Spleen (tissue), 11 donors: ENCODE measurements at regions not wholly inside any gene's neighbourhood (a gene's known extent, or its start where the extent isn't known, plus 50 kb on each side); places are given as distances from the start of the nearest gene placed in this dataset.
A peak's percentile ranks its signal among the peaks of the same experiment; 100 is the strongest.
"Not testable (repeated sequence)": the region's sequence is repeated elsewhere in the genome, so short reads cannot be mapped to it uniquely, and the experiment has no call there.

ENCODE experiments used
- DNase-seq: peaks from one replicate; pipeline ENCODE4 v3.0.0-alpha.2; 2020
- H3K27ac ChIP-seq, 8 donors: fragments of 200-600 bp; sonication (generic) in 7 of 8; 1 replicate in 4 of 8; 2 replicates in 4 of 8; pipeline versions ENCODE4 v1.5.0 to v1.8.0; 2016 to 2021; ENCODE audit warnings: inconsistent platforms in 4 of 8, mild to moderate bottlenecking in 4 of 8, moderate library complexity in 1 of 8
- H3K27me3 ChIP-seq, 7 donors: fragments of 200-600 bp; sonication (generic) in 6 of 7; replicated peaks in 1 of 7; 1 replicate in 4 of 7; 2 replicates in 3 of 7; pipeline versions ENCODE4 v1.5.0 to v1.8.0; 2016 to 2021; ENCODE audit warnings: inconsistent platforms in 3 of 7, mild to moderate bottlenecking in 1 of 7
- H3K36me3 ChIP-seq, 6 donors: fragments of 200-600 bp; sonication (generic) in 5 of 6; 1 replicate in 4 of 6; 2 replicates in 2 of 6; pipeline versions ENCODE4 v1.5.0 to v1.8.0; 2016 to 2021; ENCODE audit warnings: inconsistent platforms in 2 of 6
- H3K4me1 ChIP-seq, 6 donors: fragments of 200-600 bp; sonication (generic) in 5 of 6; 1 replicate in 3 of 6; 2 replicates in 3 of 6; pipeline versions ENCODE4 v1.5.0 to v1.8.0; 2016 to 2021; ENCODE audit warnings: inconsistent platforms in 3 of 6
- H3K4me3 ChIP-seq, 8 donors: fragments of 200-600 bp; sonication (generic) in 7 of 8; 1 replicate in 4 of 8; 2 replicates in 4 of 8; pipeline versions ENCODE4 v1.5.0 to v1.8.0; 2016 to 2021; ENCODE audit warnings: inconsistent platforms in 4 of 8, mild to moderate bottlenecking in 4 of 8, moderate library complexity in 2 of 8
- H3K9me3 ChIP-seq, 8 donors: fragments of 200-600 bp; sonication (generic) in 7 of 8; 1 replicate in 4 of 8; 2 replicates in 4 of 8; pipeline versions ENCODE4 v1.5.0 to v1.8.0; 2016 to 2021; ENCODE audit warnings: inconsistent platforms in 4 of 8
- POLR2A ChIP-seq, 3 donors: fragments of 450-650 bp; IDR thresholded peaks; one replicate each; pipeline ENCODE4 v1.5.1; 2017; ENCODE audit warnings: antibody characterized with exemption in 3 of 3, mild to moderate bottlenecking in 1 of 3
- POLR2AphosphoS5 ChIP-seq, 3 donors: sonication (generic); formaldehyde crosslinking; IDR thresholded peaks; one replicate each; pipeline ENCODE4 v1.5.1; 2017; ENCODE audit warnings: antibody characterized with exemption in 3 of 3
- WGBS, 5 donors: extraction: QIAGEN DNeasy Blood & Tissue Kit in 3 of 5; methylation state at CpG; one replicate each; pipeline versions ENCODE4 v1.1.5 to v1.1.7; 2013 to 2018; 5-methylcytosine and 5-hydroxymethylcytosine counted together
- intact Hi-C: fragments of 100-400 bp; cut with DNase I; formaldehyde crosslinking; loops from one replicate; pipeline ENCODE4 v1.15.0; 2023; ENCODE audit warnings: low total_unique reads
- TF ChIP-seq, protein P1 (sequence below), 11 experiments: fragments of 200-600 bp in 7 of 11; fragments of 450-650 bp in 4 of 11; sonication (generic) in 4 of 11; IDR thresholded peaks in 8 of 11; conservative IDR thresholded peaks in 3 of 11; 1 replicate in 7 of 11; 2 replicates in 4 of 11; pipeline versions ENCODE4 v1.4.0 to v1.8.0; 2016 to 2021; ENCODE audit warnings: antibody characterized with exemption in 11 of 11, inconsistent platforms in 4 of 11, mild to moderate bottlenecking in 1 of 11
- donor health status: healthy with polysubstance abuse.
- donor health status: DM: no; HTN: no; CAD: no; lungs with moderate emphysema.
- donor health status: DM: no; HTN: no; CAD: no.
- donor health status: Bipolar disorder and iron deficiency.
- donor health status: healthy.
- donor health status: DM: no; HTN: no; CAD: no.
- donor health status: DM: yes; HTN: yes; CAD: no.

DNA sequence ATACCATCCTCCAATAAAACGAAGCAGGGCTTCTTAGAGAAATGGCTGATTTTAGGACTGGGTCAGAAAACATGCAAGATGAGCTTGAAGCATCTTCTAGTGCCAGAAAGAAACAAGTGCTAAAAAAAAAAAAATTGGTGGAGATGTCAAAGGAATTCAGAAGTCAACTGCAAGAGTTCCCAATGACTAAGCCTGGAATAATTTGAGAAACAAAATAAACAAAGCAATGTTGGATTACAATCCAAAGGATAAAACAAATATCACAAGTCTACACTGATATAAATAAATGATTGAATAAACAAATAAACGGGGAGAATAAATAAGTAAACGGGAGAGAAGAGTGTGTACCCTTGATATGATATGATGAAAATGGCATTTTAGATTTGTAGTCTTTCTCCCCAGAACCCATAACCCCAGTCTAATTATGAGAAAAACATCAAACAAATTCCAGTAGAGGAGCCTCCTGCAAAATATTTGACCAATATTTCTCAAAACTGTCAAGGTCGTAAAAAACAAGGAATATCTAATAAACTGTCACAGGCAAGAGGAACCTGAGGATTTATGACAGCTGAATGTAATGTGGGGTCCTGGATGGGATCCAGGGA is 63.5 kb upstream of the CCL21 start:
- WGBS, 5 donors: 71 to 81% (median 75%) methylated on average over 4 of the region's 4 CpGs
- H3K9me3 ChIP-seq: peaks cover 0 to 15% (median 8%) of the 10 kb centered on the region in 8 donors
- no peaks in the 10 kb centered on the region for H3K4me1 ChIP-seq
- intact Hi-C loops: no loop called here
- TF ChIP-seq, protein P1, sequence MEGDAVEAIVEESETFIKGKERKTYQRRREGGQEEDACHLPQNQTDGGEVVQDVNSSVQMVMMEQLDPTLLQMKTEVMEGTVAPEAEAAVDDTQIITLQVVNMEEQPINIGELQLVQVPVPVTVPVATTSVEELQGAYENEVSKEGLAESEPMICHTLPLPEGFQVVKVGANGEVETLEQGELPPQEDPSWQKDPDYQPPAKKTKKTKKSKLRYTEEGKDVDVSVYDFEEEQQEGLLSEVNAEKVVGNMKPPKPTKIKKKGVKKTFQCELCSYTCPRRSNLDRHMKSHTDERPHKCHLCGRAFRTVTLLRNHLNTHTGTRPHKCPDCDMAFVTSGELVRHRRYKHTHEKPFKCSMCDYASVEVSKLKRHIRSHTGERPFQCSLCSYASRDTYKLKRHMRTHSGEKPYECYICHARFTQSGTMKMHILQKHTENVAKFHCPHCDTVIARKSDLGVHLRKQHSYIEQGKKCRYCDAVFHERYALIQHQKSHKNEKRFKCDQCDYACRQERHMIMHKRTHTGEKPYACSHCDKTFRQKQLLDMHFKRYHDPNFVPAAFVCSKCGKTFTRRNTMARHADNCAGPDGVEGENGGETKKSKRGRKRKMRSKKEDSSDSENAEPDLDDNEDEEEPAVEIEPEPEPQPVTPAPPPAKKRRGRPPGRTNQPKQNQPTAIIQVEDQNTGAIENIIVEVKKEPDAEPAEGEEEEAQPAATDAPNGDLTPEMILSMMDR (IDR thresholded peaks at IDR 0.05 in 8 of 11, conservative IDR thresholded peaks at IDR 0.05 in 3 of 11): no peak
- TF ChIP-seq POLR2AphosphoS5 (IDR thresholded peaks at IDR 0.05) (no peak), POLR2A (IDR thresholded peaks at IDR 0.05) (no peak)
- H3K36me3 ChIP-seq: no peaks in the 10 kb centered on the region
- H3K27me3 ChIP-seq: peaks cover 0 to 48% (median 4%) of the 10 kb centered on the region in 7 donors
- no peak overlapping the region for H3K4me3 ChIP-seq
- DNase-seq: no peak
- no peak overlapping the region for H3K27ac ChIP-seq

DNA sequence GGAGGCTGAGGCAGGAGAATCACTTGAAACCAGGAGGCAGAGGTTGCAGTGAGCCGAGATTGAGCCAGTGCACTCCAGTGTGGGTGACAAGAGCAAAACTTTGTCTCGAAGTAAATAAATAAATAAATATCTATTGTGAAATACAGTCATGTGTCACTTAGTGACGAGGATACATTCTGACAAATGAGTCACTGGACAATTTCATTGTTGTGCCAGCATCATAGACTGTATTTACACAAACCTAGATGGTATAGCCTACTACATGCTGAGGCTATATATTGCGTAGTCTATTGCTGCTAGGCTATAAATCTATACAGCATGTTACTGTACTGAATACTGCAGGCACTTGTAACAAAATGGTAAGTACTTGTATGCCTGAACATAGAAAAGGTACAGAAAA is 61.1 kb upstream of the CCL21 start:
- Histone ChIP-seq H3K4me1 (no peaks in the 10 kb centered on the region), H3K27ac (no peak overlapping the region), H3K4me3 (no peak overlapping the region), H3K36me3 (no peaks in the 10 kb centered on the region), H3K27me3 (peaks cover 0 to 47% (median 4%) of the 10 kb centered on the region in 7 donors), H3K9me3 (peaks cover 0 to 5% (median 2%) of the 10 kb centered on the region in 8 donors)
- 69 to 88% (median 79%) methylated on average over 4 of the region's 4 CpGs for WGBS, 5 donors
- TF ChIP-seq POLR2AphosphoS5 (IDR thresholded peaks at IDR 0.05) (no peak), POLR2A (IDR thresholded peaks at IDR 0.05) (no peak)
- TF ChIP-seq, protein P1 (IDR thresholded peaks at IDR 0.05 in 8 of 11, conservative IDR thresholded peaks at IDR 0.05 in 3 of 11): no peak
- DNase-seq: no peak
- intact Hi-C loops: no loop called here

DNA sequence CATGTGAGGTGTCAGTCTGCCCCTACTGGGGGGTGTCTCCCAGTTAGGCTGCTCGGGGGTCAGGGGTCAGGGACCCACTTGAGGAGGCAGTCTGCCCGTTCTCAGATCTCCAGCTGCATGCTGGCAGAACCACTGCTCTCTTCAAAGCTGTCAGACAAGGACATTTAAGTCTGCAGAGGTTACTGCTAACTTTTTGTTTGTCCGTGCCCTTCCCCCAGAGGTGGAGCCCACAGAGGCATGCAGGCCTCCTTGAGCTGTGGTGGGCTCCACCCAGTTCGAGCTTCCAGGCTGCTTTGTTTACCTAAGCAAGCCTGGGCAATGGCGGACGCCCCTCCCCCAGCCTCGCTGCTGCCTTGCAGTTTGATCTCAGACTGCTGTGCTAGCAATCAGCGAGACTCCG is 57.2 kb upstream of the CCL21 start:
- H3K36me3 ChIP-seq, H3K4me3 ChIP-seq, H3K27ac ChIP-seq, H3K9me3 ChIP-seq, DNase-seq, intact Hi-C loops, H3K4me1 ChIP-seq: not testable (repeated sequence)
- 57 to 70% (median 66%) methylated on average over 7 to 9 of the region's 9 CpGs for WGBS, 5 donors
- H3K27me3 ChIP-seq: peaks cover 0 to 37% (median 4%) of the 10 kb centered on the region in 7 donors

DNA sequence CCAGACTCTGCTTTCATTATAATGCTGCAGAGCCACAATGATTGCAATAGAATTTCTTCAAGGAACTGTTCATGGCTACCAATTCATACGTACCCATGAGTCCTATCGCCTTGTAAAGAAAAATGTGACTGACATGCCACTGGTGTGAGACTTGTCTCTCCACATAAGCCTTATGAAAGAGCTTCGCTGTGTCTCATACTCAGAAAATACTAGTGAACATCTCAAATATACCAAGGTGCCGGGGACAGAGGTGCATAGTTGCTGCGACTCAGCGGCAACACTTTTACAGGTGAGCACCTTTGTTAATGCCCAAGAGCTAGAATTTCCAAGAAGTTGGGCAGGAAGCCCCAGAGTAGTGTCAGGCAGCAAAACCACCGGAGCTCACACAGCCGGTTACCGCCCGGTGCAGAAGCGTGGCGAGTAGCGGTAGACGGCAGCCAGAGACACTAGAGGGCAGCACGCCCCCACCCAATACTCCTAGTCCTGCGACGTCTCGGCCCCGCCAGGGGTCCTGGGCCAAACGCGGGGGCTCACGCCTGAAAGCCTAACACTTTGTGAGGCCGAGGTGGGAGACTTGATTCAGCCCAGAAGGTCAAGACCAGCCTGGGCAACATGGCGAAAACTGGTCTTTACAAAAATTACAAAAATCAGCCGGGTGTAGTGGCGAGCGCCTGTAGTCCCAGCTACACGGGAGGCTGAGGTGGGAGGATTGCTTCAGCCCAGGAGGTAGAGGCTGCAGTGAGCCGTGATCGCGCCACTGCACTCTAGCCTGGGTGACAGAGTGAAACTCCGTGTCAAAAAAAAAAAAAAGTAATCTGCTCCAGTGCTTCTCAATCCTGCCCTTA is 50.5 kb upstream of the CCL21 start:
- H3K27ac ChIP-seq, H3K4me1 ChIP-seq, H3K9me3 ChIP-seq, H3K36me3 ChIP-seq, H3K4me3 ChIP-seq, intact Hi-C loops: not testable (repeated sequence)
- H3K27me3 ChIP-seq: peaks cover 0 to 34% (median 5%) of the 10 kb centered on the region in 7 donors
- DNase-seq: peak; percentile 79
- TF ChIP-seq, protein P1 (IDR thresholded peaks at IDR 0.05 in 8 of 11, conservative IDR thresholded peaks at IDR 0.05 in 3 of 11): peak in 10 of 11 experiments; percentile 15 to 70 (median 51)
- TF ChIP-seq POLR2AphosphoS5 (IDR thresholded peaks at IDR 0.05): peak in 2 of 3 donors; percentile 10 to 24
- 30 to 43% (median 32%) methylated on average over 24 to 32 of the region's 32 CpGs for WGBS, 5 donors
